OCI-LY7 (cell line): ENCODE measurements at regions not wholly inside any gene's neighbourhood (a gene's known extent, or its start where the extent isn't known, plus 50 kb on each side); places are given as distances from the start of the nearest gene placed in this dataset.

Source experiments
- CTCF ChIP-seq: fragments of 200-600 bp; sonication (generic); conservative IDR thresholded peaks from 2 replicates; pipeline ENCODE4 v1.5.1; 2014; ENCODE audit warnings: mild to moderate bottlenecking, antibody characterized with exemption, low read length, moderate library complexity, mixed read lengths
- EZH2phosphoT487 ChIP-seq: fragments of 200-600 bp; sonication (generic); IDR thresholded peaks from 2 replicates; pipeline ENCODE4 v1.6.1; 2018; ENCODE audit warnings: low read depth, borderline replicate concordance, mild to moderate bottlenecking, mixed run types, antibody characterized with exemption, low read length, moderate library complexity, mixed read lengths

DNA sequence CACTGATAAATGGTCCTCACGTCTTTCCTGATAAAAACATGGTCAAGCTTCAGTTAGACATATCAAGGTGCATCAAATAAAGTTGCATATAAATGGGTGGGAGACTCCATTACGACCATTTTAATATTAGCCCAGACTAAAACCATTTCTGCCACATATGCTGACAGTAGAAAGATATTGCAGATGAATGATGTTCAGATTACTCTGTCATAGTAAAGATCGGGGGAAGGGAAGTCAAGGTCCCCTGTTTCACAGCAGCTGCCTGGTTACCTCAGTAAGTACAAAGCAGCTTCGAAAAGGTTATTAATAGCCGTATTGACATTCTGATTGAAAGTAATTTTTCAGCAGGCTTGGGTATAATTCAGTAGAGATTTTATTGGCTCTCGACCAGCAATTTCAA, 927.7 kb upstream of the CDH2 start:
- no peak for TF ChIP-seq CTCF
- no peak for TF ChIP-seq EZH2phosphoT487
